Vagina (tissue), 2 donors: ENCODE measurements at regions not wholly inside any gene's neighbourhood (a gene's known extent, or its start where the extent isn't known, plus 50 kb on each side); places are given as distances from the start of the nearest gene placed in this dataset.

Source experiments
- DNase-seq, 2 donors: peaks; one replicate each; pipeline ENCODE4 v3.0.0-alpha.2; 2017; ENCODE audit errors: extremely low spot score in 2 of 2
- H3K27ac ChIP-seq: fragments of 200-600 bp; sonication (generic); one replicate; pipeline ENCODE4 v1.5.1; 2019
- H3K27me3 ChIP-seq: fragments of 200-600 bp; sonication (generic); one replicate; pipeline ENCODE4 v1.5.1; 2019
- H3K36me3 ChIP-seq, 2 donors: fragments of 200-600 bp; sonication (generic); one replicate each; pipeline ENCODE4 v1.5.1; 2017 to 2019
- H3K4me1 ChIP-seq: fragments of 200-600 bp; sonication (generic); one replicate; pipeline ENCODE4 v1.5.1; 2019
- H3K4me3 ChIP-seq, 2 donors: fragments of 200-600 bp; sonication (generic); 1 replicate in 1 of 2; 2 replicates in 1 of 2; pipeline ENCODE4 v1.5.1; 2016 to 2019
- H3K9me3 ChIP-seq: fragments of 200-600 bp; sonication (generic); one replicate; pipeline ENCODE4 v1.5.1; 2019
- POLR2A ChIP-seq, 2 donors: fragments of 450-650 bp; IDR thresholded peaks; one replicate each; pipeline ENCODE4 v1.6.1; 2017; ENCODE audit warnings: antibody characterized with exemption in 2 of 2, mild to moderate bottlenecking in 2 of 2, moderate library complexity in 2 of 2
- POLR2AphosphoS5 ChIP-seq, 2 donors: sonication (generic); formaldehyde crosslinking; IDR thresholded peaks; one replicate each; pipeline ENCODE4 v1.9.0; 2017; ENCODE audit warnings: antibody characterized with exemption in 2 of 2, mild to moderate bottlenecking in 2 of 2, low read depth in 1 of 2; ENCODE audit not compliant: insufficient read depth in 1 of 2
- intact Hi-C: fragments of 100-400 bp; cut with DNase I; formaldehyde crosslinking; loops from one replicate; pipeline ENCODE4 v1.15.1; 2023
- TF ChIP-seq, protein P1 (sequence below), 3 experiments: fragments of 450-650 bp in 2 of 3; fragments of 200-600 bp in 1 of 3; sonication (generic) in 1 of 3; IDR thresholded peaks; one replicate each; pipeline ENCODE4 v1.5.1; 2017 to 2019; ENCODE audit warnings: antibody characterized with exemption in 3 of 3, mild to moderate bottlenecking in 2 of 3, moderate library complexity in 2 of 3

DNA sequence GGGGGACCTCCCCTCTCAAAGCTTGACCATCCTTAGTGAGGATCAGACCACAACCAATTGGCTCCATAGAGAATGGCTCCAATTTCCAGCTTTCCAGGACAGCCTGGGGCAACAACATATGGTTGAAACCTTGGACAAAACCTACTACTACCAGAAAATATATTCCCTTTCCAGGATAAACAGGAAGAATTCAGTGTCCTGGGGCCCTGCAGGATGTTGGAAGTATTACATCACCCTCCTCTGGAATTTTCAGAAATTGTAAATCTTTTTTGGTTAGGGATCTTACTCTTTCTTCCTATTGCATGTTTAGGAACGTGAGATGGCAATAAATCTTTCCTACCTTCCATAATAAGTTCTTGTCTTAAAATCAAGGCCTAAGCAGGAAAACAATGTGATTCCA is 158.9 kb upstream of the MEIS1 start:
- Histone ChIP-seq H3K4me1 (no peaks in the 10 kb centered on the region), H3K27me3 (no peaks in the 10 kb centered on the region), H3K27ac (no peak overlapping the region), H3K36me3 (no peaks in the 10 kb centered on the region), H3K9me3 (no peaks in the 10 kb centered on the region), H3K4me3 (no peak overlapping the region)
- TF ChIP-seq, protein P1, sequence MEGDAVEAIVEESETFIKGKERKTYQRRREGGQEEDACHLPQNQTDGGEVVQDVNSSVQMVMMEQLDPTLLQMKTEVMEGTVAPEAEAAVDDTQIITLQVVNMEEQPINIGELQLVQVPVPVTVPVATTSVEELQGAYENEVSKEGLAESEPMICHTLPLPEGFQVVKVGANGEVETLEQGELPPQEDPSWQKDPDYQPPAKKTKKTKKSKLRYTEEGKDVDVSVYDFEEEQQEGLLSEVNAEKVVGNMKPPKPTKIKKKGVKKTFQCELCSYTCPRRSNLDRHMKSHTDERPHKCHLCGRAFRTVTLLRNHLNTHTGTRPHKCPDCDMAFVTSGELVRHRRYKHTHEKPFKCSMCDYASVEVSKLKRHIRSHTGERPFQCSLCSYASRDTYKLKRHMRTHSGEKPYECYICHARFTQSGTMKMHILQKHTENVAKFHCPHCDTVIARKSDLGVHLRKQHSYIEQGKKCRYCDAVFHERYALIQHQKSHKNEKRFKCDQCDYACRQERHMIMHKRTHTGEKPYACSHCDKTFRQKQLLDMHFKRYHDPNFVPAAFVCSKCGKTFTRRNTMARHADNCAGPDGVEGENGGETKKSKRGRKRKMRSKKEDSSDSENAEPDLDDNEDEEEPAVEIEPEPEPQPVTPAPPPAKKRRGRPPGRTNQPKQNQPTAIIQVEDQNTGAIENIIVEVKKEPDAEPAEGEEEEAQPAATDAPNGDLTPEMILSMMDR (IDR thresholded peaks at IDR 0.05): no peak
- TF ChIP-seq POLR2A (IDR thresholded peaks at IDR 0.05) (no peak), POLR2AphosphoS5 (IDR thresholded peaks at IDR 0.05; ENCODE audit: insufficient read depth in 1 of 2, low read depth in 1 of 2) (no peak)
- intact Hi-C loops: no loop called here
- DNase-seq: no peak

DNA sequence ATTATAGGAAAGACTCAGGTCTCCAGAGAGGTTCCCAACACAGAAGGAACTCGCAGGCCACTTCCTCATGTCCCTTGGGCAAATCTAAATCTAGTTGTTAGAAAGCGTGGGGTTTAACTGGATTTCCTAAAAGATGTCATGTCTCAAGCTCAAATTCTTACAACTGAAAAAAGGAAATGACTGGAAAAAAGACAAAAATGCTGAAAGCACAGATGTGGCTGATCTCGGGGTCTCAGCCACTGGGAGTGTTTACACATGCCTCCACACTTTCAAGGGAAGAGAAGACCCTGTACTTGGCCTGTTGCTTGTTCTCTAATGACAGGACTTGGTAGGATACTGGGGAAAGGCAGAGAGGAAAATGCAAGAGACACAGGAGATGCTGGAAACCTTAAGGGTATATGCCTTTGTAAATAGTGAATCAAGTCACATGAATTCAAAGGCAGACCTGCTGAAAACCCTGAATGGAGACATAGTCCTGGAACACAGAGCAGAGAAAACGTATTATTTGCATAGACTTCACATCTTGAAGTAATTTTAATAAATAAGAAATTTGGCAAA is 160.9 kb upstream of the MEIS1 start:
- Histone ChIP-seq H3K9me3 (no peaks in the 10 kb centered on the region), H3K27ac (no peak overlapping the region), H3K27me3 (no peaks in the 10 kb centered on the region), H3K4me1 (no peaks in the 10 kb centered on the region), H3K4me3 (no peak overlapping the region), H3K36me3 (no peaks in the 10 kb centered on the region)
- intact Hi-C loops: no loop called here
- TF ChIP-seq POLR2AphosphoS5 (IDR thresholded peaks at IDR 0.05; ENCODE audit: insufficient read depth in 1 of 2, low read depth in 1 of 2) (no peak), POLR2A (IDR thresholded peaks at IDR 0.05) (no peak)
- TF ChIP-seq, protein P1 (IDR thresholded peaks at IDR 0.05): no peak
- DNase-seq: no peak

DNA sequence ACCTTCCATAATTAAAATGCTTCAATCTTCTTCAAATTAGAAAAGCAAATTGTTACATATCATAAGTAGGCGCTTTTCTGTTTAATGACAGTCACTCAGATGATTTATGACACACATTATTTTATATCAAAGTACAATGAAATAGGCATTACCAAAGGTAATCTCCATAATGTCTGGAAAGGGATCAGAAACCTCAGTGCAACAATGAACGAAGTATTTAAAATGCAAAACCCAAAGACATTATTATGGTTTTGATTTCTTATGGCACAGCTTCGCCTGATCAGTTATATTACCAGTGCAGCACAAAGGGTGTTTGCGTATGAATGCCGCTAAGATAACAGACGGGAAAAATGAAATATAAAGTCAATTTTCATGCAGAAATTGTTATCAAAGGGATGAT is 162.2 kb upstream of the MEIS1 start:
- Histone ChIP-seq H3K27me3 (no peaks in the 10 kb centered on the region), H3K27ac (no peak overlapping the region), H3K9me3 (no peaks in the 10 kb centered on the region), H3K4me3 (no peak overlapping the region), H3K36me3 (no peaks in the 10 kb centered on the region), H3K4me1 (no peaks in the 10 kb centered on the region)
- no peak for DNase-seq
- intact Hi-C loops: no loop called here
- TF ChIP-seq POLR2AphosphoS5 (IDR thresholded peaks at IDR 0.05; ENCODE audit: insufficient read depth in 1 of 2, low read depth in 1 of 2): no peak
- TF ChIP-seq, protein P1 (IDR thresholded peaks at IDR 0.05): no peak
- no peak for TF ChIP-seq POLR2A (IDR thresholded peaks at IDR 0.05)

DNA sequence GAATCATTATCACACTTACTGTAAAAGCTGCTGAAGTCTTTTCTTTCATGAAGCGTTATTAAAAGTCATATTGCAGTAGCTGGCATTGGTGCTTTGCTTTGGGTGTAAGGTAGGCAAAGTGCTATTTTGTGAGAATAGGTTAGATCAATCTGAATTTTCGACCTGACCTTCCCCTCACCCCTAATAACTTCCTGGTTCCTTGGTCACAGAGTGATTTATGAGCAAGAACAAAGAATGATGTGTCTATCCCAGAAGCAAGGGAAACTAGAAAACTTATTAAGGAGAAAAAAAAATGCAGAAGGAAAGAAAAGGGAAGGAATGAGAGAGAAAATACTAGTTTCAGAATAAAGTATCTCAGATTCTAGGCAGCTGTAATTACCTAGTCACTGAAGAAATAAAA is 163.1 kb upstream of the MEIS1 start:
- H3K4me1 ChIP-seq: no peaks in the 10 kb centered on the region
- no peaks in the 10 kb centered on the region for H3K27me3 ChIP-seq
- no peak for DNase-seq
- H3K27ac ChIP-seq: no peak overlapping the region
- no peaks in the 10 kb centered on the region for H3K9me3 ChIP-seq
- intact Hi-C loops: no loop called here
- no peaks in the 10 kb centered on the region for H3K36me3 ChIP-seq
- H3K4me3 ChIP-seq: no peak overlapping the region
- TF ChIP-seq, protein P1 (IDR thresholded peaks at IDR 0.05): no peak
- TF ChIP-seq POLR2AphosphoS5 (IDR thresholded peaks at IDR 0.05; ENCODE audit: insufficient read depth in 1 of 2, low read depth in 1 of 2) (no peak), POLR2A (IDR thresholded peaks at IDR 0.05) (no peak)

DNA sequence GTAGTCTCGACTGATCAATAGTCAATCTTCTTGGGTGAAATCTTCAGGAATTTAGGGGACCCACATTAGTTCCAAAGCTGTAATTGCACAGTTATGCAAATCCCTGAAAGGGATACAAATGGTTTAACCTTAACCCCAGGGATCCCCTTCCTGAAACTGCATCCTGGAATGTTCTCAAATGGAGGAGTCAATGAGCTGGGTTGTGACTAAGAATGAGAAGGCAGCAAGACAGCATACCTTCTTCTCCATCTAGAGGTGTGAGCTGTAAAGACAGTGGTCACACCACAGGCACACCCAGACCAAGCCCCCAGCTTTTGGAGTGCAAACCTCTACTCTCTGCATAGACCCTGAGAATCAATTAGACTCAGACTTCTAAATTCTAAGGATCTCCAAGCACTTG is 164.7 kb upstream of the MEIS1 start:
- no peaks in the 10 kb centered on the region for H3K9me3 ChIP-seq
- H3K36me3 ChIP-seq: no peaks in the 10 kb centered on the region
- TF ChIP-seq, protein P1 (IDR thresholded peaks at IDR 0.05): no peak
- TF ChIP-seq POLR2AphosphoS5 (IDR thresholded peaks at IDR 0.05; ENCODE audit: insufficient read depth in 1 of 2, low read depth in 1 of 2) (no peak), POLR2A (IDR thresholded peaks at IDR 0.05) (no peak)
- no peak for DNase-seq
- H3K4me1 ChIP-seq: no peaks in the 10 kb centered on the region
- H3K4me3 ChIP-seq: no peak overlapping the region
- no peaks in the 10 kb centered on the region for H3K27me3 ChIP-seq
- H3K27ac ChIP-seq: no peak overlapping the region
- intact Hi-C loops: no loop called here
